Right lobe of liver (tissue), 6 donors: ENCODE measurements at regions not wholly inside any gene's neighbourhood (a gene's known extent, or its start where the extent isn't known, plus 50 kb on each side); places are given as distances from the start of the nearest gene placed in this dataset.

Source experiments
- ATAC-seq, 4 donors: fragments of 200-7000 bp; cut with Tn5 transposase; one replicate each; pipeline ENCODE4 v1.9.1; 2020; ENCODE audit warnings: mild to moderate bottlenecking in 4 of 4, moderate library complexity in 4 of 4
- DNase-seq, 3 donors: peaks; one replicate each; pipeline ENCODE4 v3.0.0-alpha.2; 2020
- H3K27ac ChIP-seq, 3 donors: fragments of 200-600 bp; one replicate each; pipeline ENCODE4 v1.8.0; 2022
- H3K27me3 ChIP-seq, 2 donors: fragments of 200-600 bp; one replicate each; pipeline ENCODE4 v1.8.0; 2022
- H3K36me3 ChIP-seq, 4 donors: fragments of 200-600 bp; sonication (generic) in 1 of 4; one replicate each; pipeline versions ENCODE4 v1.5.1 to v1.8.0; 2017 to 2022; ENCODE audit warnings: control low read depth in 1 of 4
- H3K4me1 ChIP-seq, 4 donors: fragments of 200-600 bp; sonication (generic) in 1 of 4; one replicate each; pipeline versions ENCODE4 v1.5.1 to v1.8.0; 2017 to 2022; ENCODE audit warnings: control low read depth in 1 of 4
- H3K4me3 ChIP-seq, 3 donors: fragments of 200-600 bp; one replicate each; pipeline ENCODE4 v1.8.0; 2022
- H3K9me3 ChIP-seq, 4 donors: fragments of 200-600 bp; sonication (generic) in 1 of 4; one replicate each; pipeline versions ENCODE4 v1.5.1 to v1.8.0; 2017 to 2022; ENCODE audit warnings: control low read depth in 1 of 4
- POLR2A ChIP-seq: fragments of 450-650 bp; IDR thresholded peaks from one replicate; pipeline ENCODE4 v1.6.1; 2017; ENCODE audit warnings: antibody characterized with exemption, mild to moderate bottlenecking
- WGBS: methylation state at CpG from one replicate; pipeline ENCODE4 v1.1.6; 2018; ENCODE audit warnings: low coverage, low lambda C conversion rate; ENCODE audit not compliant: insufficient coverage; ENCODE audit errors: missing lambda C conversion rate; 5-methylcytosine and 5-hydroxymethylcytosine counted together
- intact Hi-C, 2 donors: fragments of 100-400 bp; cut with DNase I; formaldehyde crosslinking; loops; one replicate each; pipeline versions ENCODE4 v1.11.2 to v1.14.1; 2022
- TF ChIP-seq, protein P1 (sequence below), 4 donors: fragments of 200-600 bp in 3 of 4; fragments of 450-650 bp in 1 of 4; IDR thresholded peaks; one replicate each; pipeline versions ENCODE4 v1.5.1 to v1.8.0; 2016 to 2022; ENCODE audit warnings: antibody characterized with exemption in 4 of 4, mild to moderate bottlenecking in 2 of 4
- donor health status: DM: no; HTN: yes; CAD: no.
- donor health status: DM: no; HTN: no; CAD: no.
- donor health status: DM: no; HTN: no; CAD: no.
- donor health status: DM: no; HTN: yes; CAD: no.
- donor health status: DM: no; HTN: yes; CAD: no.

DNA sequence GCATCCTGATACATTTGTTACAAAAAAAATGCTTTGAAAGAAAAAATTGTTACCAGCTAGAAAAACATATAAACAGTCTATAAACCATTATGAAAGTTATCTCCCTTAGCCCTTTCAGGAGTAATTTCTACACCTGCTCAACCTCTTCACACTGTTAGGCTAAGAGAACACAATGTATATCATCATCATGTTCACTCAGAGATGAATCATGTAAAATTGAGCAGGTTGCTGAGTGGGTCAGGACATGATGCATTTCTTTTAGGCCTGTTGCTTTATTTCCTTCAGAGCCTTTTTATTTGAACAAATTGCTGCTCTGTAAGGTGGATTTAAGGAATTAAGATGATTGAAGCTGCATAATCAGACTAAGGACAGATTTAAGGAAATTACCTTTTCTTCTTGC is 531.3 kb upstream of the MAN1A1 start:
- Histone ChIP-seq H3K4me3 (no peak overlapping the region), H3K9me3 (no peaks in the 10 kb centered on the region), H3K36me3 (no peaks in the 10 kb centered on the region), H3K27ac (no peak overlapping the region), H3K4me1 (no peaks in the 10 kb centered on the region), H3K27me3 (no peaks in the 10 kb centered on the region)
- ATAC-seq: no peak
- intact Hi-C loops: no loop called here
- TF ChIP-seq, protein P1, sequence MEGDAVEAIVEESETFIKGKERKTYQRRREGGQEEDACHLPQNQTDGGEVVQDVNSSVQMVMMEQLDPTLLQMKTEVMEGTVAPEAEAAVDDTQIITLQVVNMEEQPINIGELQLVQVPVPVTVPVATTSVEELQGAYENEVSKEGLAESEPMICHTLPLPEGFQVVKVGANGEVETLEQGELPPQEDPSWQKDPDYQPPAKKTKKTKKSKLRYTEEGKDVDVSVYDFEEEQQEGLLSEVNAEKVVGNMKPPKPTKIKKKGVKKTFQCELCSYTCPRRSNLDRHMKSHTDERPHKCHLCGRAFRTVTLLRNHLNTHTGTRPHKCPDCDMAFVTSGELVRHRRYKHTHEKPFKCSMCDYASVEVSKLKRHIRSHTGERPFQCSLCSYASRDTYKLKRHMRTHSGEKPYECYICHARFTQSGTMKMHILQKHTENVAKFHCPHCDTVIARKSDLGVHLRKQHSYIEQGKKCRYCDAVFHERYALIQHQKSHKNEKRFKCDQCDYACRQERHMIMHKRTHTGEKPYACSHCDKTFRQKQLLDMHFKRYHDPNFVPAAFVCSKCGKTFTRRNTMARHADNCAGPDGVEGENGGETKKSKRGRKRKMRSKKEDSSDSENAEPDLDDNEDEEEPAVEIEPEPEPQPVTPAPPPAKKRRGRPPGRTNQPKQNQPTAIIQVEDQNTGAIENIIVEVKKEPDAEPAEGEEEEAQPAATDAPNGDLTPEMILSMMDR (IDR thresholded peaks at IDR 0.05): no peak
- no peak for TF ChIP-seq POLR2A
- no peak for DNase-seq

DNA sequence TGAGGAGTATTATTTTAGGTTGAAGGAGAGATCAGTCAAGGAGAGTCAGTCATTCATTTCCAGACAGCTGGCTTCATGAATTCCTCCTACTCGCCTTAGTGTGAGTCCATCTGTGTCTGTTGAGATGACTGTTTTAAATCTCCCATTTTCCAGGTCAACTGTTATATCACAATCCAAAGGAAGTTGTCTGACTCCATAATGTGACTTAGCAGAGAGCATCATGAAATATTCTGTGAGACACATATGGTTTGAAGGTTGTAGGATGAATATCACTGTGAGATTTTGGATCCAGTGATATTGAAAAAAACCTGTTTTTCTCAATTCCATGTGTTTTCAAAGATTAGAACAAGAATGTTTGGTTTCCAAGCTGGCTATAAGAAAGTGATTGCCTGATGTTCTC is 530.2 kb upstream of the MAN1A1 start:
- ATAC-seq: no peak

DNA sequence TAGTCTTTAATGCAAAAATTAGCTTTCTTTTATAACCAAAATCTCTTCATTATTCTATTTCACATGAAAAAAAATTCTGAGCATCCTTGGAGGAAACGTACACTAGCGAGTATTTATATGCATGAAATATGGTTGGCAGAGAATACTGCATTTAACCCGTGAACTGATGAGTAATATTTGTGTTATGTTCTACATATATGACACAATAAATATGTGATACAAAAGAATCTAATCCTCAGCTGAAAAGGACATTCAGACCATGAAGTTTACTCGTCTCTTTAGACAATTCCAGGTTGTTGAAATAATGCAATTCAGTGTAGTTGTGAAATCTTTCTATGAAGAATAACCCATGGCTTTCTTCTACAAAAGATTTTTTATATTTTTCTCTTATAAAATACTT is 524.8 kb upstream of the MAN1A1 start:
- Histone ChIP-seq H3K9me3 (no peaks in the 10 kb centered on the region), H3K36me3 (no peaks in the 10 kb centered on the region), H3K27ac (no peak overlapping the region), H3K27me3 (no peaks in the 10 kb centered on the region), H3K4me3 (no peak overlapping the region), H3K4me1 (no peaks in the 10 kb centered on the region)
- ATAC-seq (no peak), DNase-seq (no peak)
- 62% methylated on average over 4 of the region's 4 CpGs for WGBS
- intact Hi-C loops: no loop called here
- TF ChIP-seq, protein P1 (IDR thresholded peaks at IDR 0.05): no peak
- no peak for TF ChIP-seq POLR2A

More for the DNA sequence above, 530.2 kb upstream of the MAN1A1 start:
- intact Hi-C loops: no loop called here
- TF ChIP-seq POLR2A: no peak
- TF ChIP-seq, protein P1 (IDR thresholded peaks at IDR 0.05): no peak
- 0% methylated on average over 1 of the region's 1 CpG for WGBS
- Histone ChIP-seq H3K27me3 (no peaks in the 10 kb centered on the region), H3K36me3 (no peaks in the 10 kb centered on the region), H3K4me3 (no peak overlapping the region), H3K27ac (no peak overlapping the region), H3K4me1 (no peaks in the 10 kb centered on the region), H3K9me3 (no peaks in the 10 kb centered on the region)
- no peak for DNase-seq

DNA sequence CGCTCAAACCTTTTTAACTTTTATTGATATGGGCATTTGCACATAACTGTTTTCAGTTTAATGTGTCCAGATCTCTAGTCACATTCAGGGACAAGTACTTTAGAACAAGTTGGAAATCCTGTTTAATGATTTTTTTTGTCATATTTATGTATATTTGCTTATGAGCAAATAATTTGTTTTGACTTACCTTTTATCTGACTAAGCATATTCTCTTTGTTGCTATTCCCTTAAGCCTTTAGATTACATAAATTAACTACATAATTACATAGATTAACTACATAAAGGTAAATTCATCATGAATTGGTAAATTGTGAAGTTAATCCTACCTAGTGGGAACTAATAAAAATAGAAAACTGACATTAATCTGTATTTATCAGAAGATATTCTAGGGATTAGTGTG is 523.5 kb upstream of the MAN1A1 start:
- Histone ChIP-seq H3K27me3 (no peaks in the 10 kb centered on the region), H3K27ac (no peak overlapping the region), H3K9me3 (no peaks in the 10 kb centered on the region), H3K36me3 (no peaks in the 10 kb centered on the region), H3K4me3 (no peak overlapping the region), H3K4me1 (no peaks in the 10 kb centered on the region)
- no peak for DNase-seq
- ATAC-seq: no peak
- WGBS: 100% methylated on average over 1 of the region's 1 CpG
- TF ChIP-seq, protein P1 (IDR thresholded peaks at IDR 0.05): no peak
- no peak for TF ChIP-seq POLR2A
- intact Hi-C loops: no loop called here

DNA sequence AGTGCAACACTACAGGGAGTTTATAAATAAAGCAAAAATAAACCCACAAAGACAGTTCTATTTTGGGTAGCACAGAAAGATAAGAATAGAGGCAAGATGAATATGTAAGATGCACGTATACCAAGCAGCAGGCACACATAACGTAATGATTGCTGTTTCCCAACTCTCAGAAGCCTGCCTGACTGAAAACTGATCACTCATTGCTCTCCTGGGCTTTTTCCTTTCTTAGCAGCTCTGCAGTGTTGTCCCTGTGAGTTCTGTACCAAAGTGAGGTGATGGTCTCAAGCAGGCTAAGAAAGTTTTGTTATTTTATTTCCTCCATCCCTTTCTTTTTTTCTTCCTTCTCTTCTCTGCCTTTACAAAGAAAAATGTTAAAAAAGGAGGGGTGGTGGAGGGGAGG is 522.0 kb upstream of the MAN1A1 start:
- H3K4me1 ChIP-seq: no peaks in the 10 kb centered on the region
- H3K27ac ChIP-seq: no peak overlapping the region
- no peaks in the 10 kb centered on the region for H3K27me3 ChIP-seq
- intact Hi-C loops: no loop called here
- DNase-seq (no peak), ATAC-seq (no peak)
- H3K9me3 ChIP-seq: no peaks in the 10 kb centered on the region
- no peaks in the 10 kb centered on the region for H3K36me3 ChIP-seq
- no peak overlapping the region for H3K4me3 ChIP-seq
- WGBS: 38% methylated on average over 2 of the region's 2 CpGs
- no peak for TF ChIP-seq POLR2A
- TF ChIP-seq, protein P1 (IDR thresholded peaks at IDR 0.05): no peak
